Esophagus muscularis mucosa (tissue), 4 donors: ENCODE measurements at regions not wholly inside any gene's neighbourhood (a gene's known extent, or its start where the extent isn't known, plus 50 kb on each side); places are given as distances from the start of the nearest gene placed in this dataset.

Source experiments
- EP300 ChIP-seq: sonication (generic); formaldehyde crosslinking; IDR thresholded peaks from one replicate; pipeline ENCODE4 v1.6.1; 2017; ENCODE audit warnings: antibody characterized with exemption
- POLR2A ChIP-seq: fragments of 450-650 bp; IDR thresholded peaks from one replicate; pipeline ENCODE4 v1.6.1; 2017; ENCODE audit warnings: antibody characterized with exemption, moderate library complexity, mild to moderate bottlenecking, low read depth
- POLR2AphosphoS5 ChIP-seq, 2 donors: sonication (generic); formaldehyde crosslinking; IDR thresholded peaks; one replicate each; pipeline ENCODE4 v1.6.1; 2017; ENCODE audit warnings: antibody characterized with exemption in 2 of 2
- TF ChIP-seq, protein P1 (sequence below), 3 experiments: fragments of 200-600 bp in 2 of 3; fragments of 450-650 bp in 1 of 3; sonication (generic) in 2 of 3; IDR thresholded peaks; one replicate each; pipeline ENCODE4 v1.5.1; 2017 to 2019; ENCODE audit warnings: antibody characterized with exemption in 3 of 3, mild to moderate bottlenecking in 2 of 3, moderate library complexity in 1 of 3

DNA sequence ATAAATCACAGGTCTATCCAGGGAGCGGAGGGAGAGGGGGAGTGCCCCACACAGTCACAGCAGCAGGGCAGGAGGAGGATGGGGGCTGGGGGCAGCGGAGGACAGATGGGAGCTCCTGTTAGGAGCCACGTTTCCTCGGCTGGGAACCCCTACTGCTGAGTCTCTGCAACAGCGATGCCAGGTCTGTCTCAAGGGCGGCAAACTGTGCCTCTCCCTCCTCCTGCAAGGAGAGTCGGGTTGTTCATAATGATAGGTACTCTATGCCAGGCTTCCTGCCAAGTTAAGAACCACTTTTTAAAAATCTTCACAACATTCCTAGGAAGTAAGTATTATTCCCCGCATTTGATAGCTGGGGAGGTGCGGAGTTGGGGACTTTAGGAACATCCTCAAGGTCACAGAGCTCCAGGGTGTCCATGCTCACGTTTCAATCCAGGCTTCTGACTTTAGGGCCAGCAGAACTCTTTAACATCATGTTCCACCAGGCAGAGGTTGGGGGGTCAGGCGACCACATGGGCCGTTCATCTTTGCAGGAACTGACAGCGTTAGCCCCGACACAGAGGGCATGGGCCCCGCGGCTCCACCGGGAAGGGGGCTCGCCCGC, 98.3 kb upstream of the MAML3 start:
- TF ChIP-seq, protein P1, sequence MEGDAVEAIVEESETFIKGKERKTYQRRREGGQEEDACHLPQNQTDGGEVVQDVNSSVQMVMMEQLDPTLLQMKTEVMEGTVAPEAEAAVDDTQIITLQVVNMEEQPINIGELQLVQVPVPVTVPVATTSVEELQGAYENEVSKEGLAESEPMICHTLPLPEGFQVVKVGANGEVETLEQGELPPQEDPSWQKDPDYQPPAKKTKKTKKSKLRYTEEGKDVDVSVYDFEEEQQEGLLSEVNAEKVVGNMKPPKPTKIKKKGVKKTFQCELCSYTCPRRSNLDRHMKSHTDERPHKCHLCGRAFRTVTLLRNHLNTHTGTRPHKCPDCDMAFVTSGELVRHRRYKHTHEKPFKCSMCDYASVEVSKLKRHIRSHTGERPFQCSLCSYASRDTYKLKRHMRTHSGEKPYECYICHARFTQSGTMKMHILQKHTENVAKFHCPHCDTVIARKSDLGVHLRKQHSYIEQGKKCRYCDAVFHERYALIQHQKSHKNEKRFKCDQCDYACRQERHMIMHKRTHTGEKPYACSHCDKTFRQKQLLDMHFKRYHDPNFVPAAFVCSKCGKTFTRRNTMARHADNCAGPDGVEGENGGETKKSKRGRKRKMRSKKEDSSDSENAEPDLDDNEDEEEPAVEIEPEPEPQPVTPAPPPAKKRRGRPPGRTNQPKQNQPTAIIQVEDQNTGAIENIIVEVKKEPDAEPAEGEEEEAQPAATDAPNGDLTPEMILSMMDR (IDR thresholded peaks at IDR 0.05), result no peak
- TF ChIP-seq POLR2A (no peak), POLR2AphosphoS5 (IDR thresholded peaks at IDR 0.05) (no peak), EP300 (no peak)
